ENCODE measurements at regions not wholly inside any gene's neighbourhood (a gene's known extent, or its start where the extent isn't known, plus 50 kb on each side); places are given as distances from the start of the nearest gene placed in this dataset.
"Not testable (repeated sequence)": the region's sequence is repeated elsewhere in the genome, so short reads cannot be mapped to it uniquely, and the experiment has no call there.

DNA sequence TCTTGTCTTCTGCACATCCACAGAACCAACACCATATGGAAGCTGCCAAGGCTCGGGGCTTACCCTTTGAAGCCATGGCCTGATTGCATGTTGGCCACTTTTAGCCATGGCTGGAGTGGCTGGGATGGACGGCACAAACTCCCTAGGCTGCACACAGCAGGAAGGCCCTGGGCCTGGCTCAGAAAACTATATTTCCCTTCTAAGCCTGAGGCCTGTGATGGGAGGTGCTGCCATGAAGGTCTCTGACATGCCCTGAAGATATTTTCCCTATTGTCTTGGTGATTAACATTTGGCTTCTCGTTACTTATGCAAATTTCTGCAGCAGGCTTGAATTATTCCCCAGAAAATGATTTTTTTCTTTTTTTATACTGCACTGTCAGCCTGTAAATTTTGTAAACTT is 387.0 kb upstream of the KCND2 start:
- no peak for TF ChIP-seq MAZ (IDR thresholded peaks at IDR 0.05; ENCODE audit: borderline replicate concordance, low read depth, low read length)
- TF ChIP-seq, protein P1, sequence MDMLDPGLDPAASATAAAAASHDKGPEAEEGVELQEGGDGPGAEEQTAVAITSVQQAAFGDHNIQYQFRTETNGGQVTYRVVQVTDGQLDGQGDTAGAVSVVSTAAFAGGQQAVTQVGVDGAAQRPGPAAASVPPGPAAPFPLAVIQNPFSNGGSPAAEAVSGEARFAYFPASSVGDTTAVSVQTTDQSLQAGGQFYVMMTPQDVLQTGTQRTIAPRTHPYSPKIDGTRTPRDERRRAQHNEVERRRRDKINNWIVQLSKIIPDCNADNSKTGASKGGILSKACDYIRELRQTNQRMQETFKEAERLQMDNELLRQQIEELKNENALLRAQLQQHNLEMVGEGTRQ (IDR thresholded peaks at IDR 0.05; ENCODE audit: low read depth, low read length), result no peak
- TF ChIP-seq FOS (IDR thresholded peaks at IDR 0.05; ENCODE audit: low read depth, low read length), result no peak
- H4K91ac ChIP-seq (ENCODE audit: insufficient read depth, low read depth, low read length), result no peak overlapping the region
- H3K36me3 ChIP-seq (ENCODE audit: control insufficient read depth, insufficient read depth, low read length), result no peaks in the 10 kb centered on the region

DNA sequence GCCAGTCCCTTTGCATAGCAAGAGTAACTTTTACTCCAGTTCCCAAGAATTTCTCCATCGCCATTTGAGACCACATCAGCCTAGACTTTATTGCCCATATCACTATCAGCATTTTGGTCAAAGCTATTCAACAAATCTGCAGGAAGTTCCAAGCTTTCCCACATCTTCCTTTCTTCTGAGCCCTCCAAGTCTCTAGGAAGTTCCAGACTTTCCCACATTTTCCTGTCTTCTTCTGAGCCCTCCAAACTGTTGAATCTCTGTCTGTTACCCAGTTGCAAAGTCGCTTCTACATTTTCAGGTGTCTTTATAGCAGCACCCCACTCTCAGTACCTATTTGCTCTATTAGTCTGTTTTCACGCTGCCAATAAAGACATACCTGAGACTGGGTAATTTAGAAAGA is 386.4 kb upstream of the KCND2 start:
- H3K4me3 ChIP-seq (ENCODE audit: insufficient read depth, low read depth, low read length); in situ Hi-C loops (cut with MboI; ENCODE audit: low sequenced_read_pairs); H4K20me1 ChIP-seq (ENCODE audit: insufficient read depth, low read length); DNase-seq; dilution Hi-C loops (cut with HindIII; ENCODE audit: low sequenced_read_pairs, unreplicated experiment); H2BK5ac ChIP-seq (ENCODE audit: low read depth, low read length, poor library complexity, severe bottlenecking); H4K5ac ChIP-seq (ENCODE audit: low read depth, low read length); BruUV-seq (replicated peaks); H3K27ac ChIP-seq (ENCODE audit: insufficient read depth, low read length); H2BK120ac ChIP-seq (ENCODE audit: low read depth, low read length); H4K91ac ChIP-seq (ENCODE audit: insufficient read depth, low read depth, low read length); H3K9me3 ChIP-seq (ENCODE audit: control insufficient read depth, insufficient read depth, low read length); H3K79me1 ChIP-seq (ENCODE audit: low read depth in 1 of 2, low read length in 2 of 2); H3K4ac ChIP-seq (ENCODE audit: low read depth, low read length); H3K18ac ChIP-seq (ENCODE audit: low read depth, low read length); H3K27me3 ChIP-seq (ENCODE audit: control insufficient read depth, insufficient read depth, low read length); H3K4me1 ChIP-seq (ENCODE audit: control insufficient read depth, insufficient read depth, low read length); intact Hi-C loops (cut with micrococcal nuclease); H2AK5ac ChIP-seq (ENCODE audit: low read depth, low read length); H3K9ac ChIP-seq (ENCODE audit: low read depth, low read length); H2AK9ac ChIP-seq (replicated peaks; ENCODE audit: low read depth, low read length, poor library complexity); H3K23ac ChIP-seq (ENCODE audit: low read depth, low read length); H2BK15ac ChIP-seq (ENCODE audit: low read depth, low read length); H3K14ac ChIP-seq (replicated peaks; ENCODE audit: low read depth, low read length); H3K56ac ChIP-seq (ENCODE audit: extremely low read depth, insufficient read depth, low read length); H2BK20ac ChIP-seq (ENCODE audit: low read depth, low read length); H3K4me2 ChIP-seq (ENCODE audit: low read depth, low read length); H3K36me3 ChIP-seq (ENCODE audit: control insufficient read depth, insufficient read depth, low read length); ATAC-seq (ENCODE audit: low read depth); H3K9me1 ChIP-seq (ENCODE audit: insufficient read depth, low read length); H4K8ac ChIP-seq (ENCODE audit: low read depth in 2 of 2, low read length in 2 of 2); POLR2A ChIA-PET (ENCODE audit: unreplicated experiment); H2AFZ ChIP-seq (replicated peaks; ENCODE audit: low read length, poor library complexity): not testable (repeated sequence)
- CTCF ChIA-PET, result interaction anchor here (0.6 kb wide), 1 partner anchor 17 kb away, joined by 3 read pairs; no protein-coding TSS in a partner anchor
- WGBS, 2 experiments (ENCODE audit: extremely low coverage in 2 of 2, insufficient read length in 1 of 2), result 22% methylated on average over 1 of the region's 3 CpGs; no CpG with 5 or more reads in 1 of the 2 experiments

More for the DNA sequence above, 387.0 kb upstream of the KCND2 start:
- Histone ChIP-seq H3K4ac (ENCODE audit: low read depth, low read length) (no peak overlapping the region), H2BK120ac (ENCODE audit: low read depth, low read length) (no peak overlapping the region), H3K56ac (ENCODE audit: extremely low read depth, insufficient read depth, low read length) (no peak overlapping the region), H4K8ac (ENCODE audit: low read depth in 2 of 2, low read length in 2 of 2) (no peak overlapping the region), H3K4me1 (ENCODE audit: control insufficient read depth, insufficient read depth, low read length) (no peaks in the 10 kb centered on the region), H4K20me1 (ENCODE audit: insufficient read depth, low read length) (no peaks in the 10 kb centered on the region), H2AFZ (replicated peaks; ENCODE audit: low read length, poor library complexity) (no peak overlapping the region), H2BK20ac (ENCODE audit: low read depth, low read length) (no peak overlapping the region), H2AK5ac (ENCODE audit: low read depth, low read length) (no peak overlapping the region), H4K5ac (ENCODE audit: low read depth, low read length) (no peak overlapping the region), H2BK15ac (ENCODE audit: low read depth, low read length) (no peak overlapping the region), H3K23ac (ENCODE audit: low read depth, low read length) (no peak overlapping the region), H2BK5ac (ENCODE audit: low read depth, low read length, poor library complexity, severe bottlenecking) (no peak overlapping the region), H3K27ac (ENCODE audit: insufficient read depth, low read length) (no peak overlapping the region), H3K79me1 (ENCODE audit: low read depth in 1 of 2, low read length in 2 of 2) (no peaks in the 10 kb centered on the region), H3K4me2 (ENCODE audit: low read depth, low read length) (no peak overlapping the region), H2AK9ac (replicated peaks; ENCODE audit: low read depth, low read length, poor library complexity) (no peak overlapping the region), H3K18ac (ENCODE audit: low read depth, low read length) (no peak overlapping the region), H3K9ac (ENCODE audit: low read depth, low read length) (no peak overlapping the region), H3K27me3 (ENCODE audit: control insufficient read depth, insufficient read depth, low read length) (no peaks in the 10 kb centered on the region), H3K9me3 (ENCODE audit: control insufficient read depth, insufficient read depth, low read length) (no peaks in the 10 kb centered on the region), H3K4me3 (ENCODE audit: insufficient read depth, low read depth, low read length) (no peak overlapping the region), H3K14ac (replicated peaks; ENCODE audit: low read depth, low read length) (no peak overlapping the region), H3K9me1 (ENCODE audit: insufficient read depth, low read length) (no peaks in the 10 kb centered on the region)
- CTCF ChIA-PET, result no interaction called here
- in situ Hi-C loops (cut with MboI; ENCODE audit: low sequenced_read_pairs), result no loop called here
- DNase-seq (no peak), ATAC-seq (ENCODE audit: low read depth) (no peak)
- intact Hi-C loops (cut with micrococcal nuclease), result no loop called here
- dilution Hi-C loops (cut with HindIII; ENCODE audit: low sequenced_read_pairs, unreplicated experiment), result no loop called here
- no CpG with 5 or more reads among the region's 3 CpGs for WGBS, 2 experiments (ENCODE audit: extremely low coverage in 2 of 2, insufficient read length in 1 of 2)
- BruUV-seq (replicated peaks), result no TSS peak
- POLR2A ChIA-PET (ENCODE audit: unreplicated experiment), result no interaction called here

Data from IMR-90 (cell line).